SK-N-SH treated with all-trans-retinoic acid at 6 μM for 48 hours (cell line): ENCODE measurements at regions not wholly inside any gene's neighbourhood (a gene's known extent, or its start where the extent isn't known, plus 50 kb on each side); places are given as distances from the start of the nearest gene placed in this dataset.

Source experiments
- ARNTL ChIP-seq: fragments of 450-650 bp; formaldehyde crosslinking; IDR thresholded peaks from 2 replicates; pipeline ENCODE4 v1.5.0; 2020; ENCODE audit warnings: low read depth, mild to moderate bottlenecking, moderate library complexity, borderline replicate concordance
- CSDC2 ChIP-seq: fragments of 250-450 bp; sonication (Bioruptor Pico); IDR thresholded peaks from 2 replicates; pipeline ENCODE4 v1.5.0; 2020; ENCODE audit warnings: mild to moderate bottlenecking, moderate library complexity
- ESRRG ChIP-seq: fragments of 250-450 bp; sonication (Bioruptor Pico); IDR thresholded peaks from 2 replicates; pipeline ENCODE4 v1.6.1; 2021; ENCODE audit warnings: mild to moderate bottlenecking
- GLIS3 ChIP-seq: fragments of 250-450 bp; sonication (Bioruptor Pico); IDR thresholded peaks from 2 replicates; pipeline ENCODE4 v1.5.0; 2020; ENCODE audit warnings: mild to moderate bottlenecking, moderate library complexity
- ISL1 ChIP-seq: fragments of 250-450 bp; sonication (Bioruptor Pico); IDR thresholded peaks from 2 replicates; pipeline ENCODE4 v2.1.2; 2022; ENCODE audit warnings: mild to moderate bottlenecking, moderate library complexity
- POU6F1 ChIP-seq: fragments of 250-450 bp; sonication (Bioruptor Pico); IDR thresholded peaks from 2 replicates; pipeline ENCODE4 v1.8.0; 2021; ENCODE audit warnings: low read depth, mild to moderate bottlenecking, moderate library complexity, borderline replicate concordance
- PPARA ChIP-seq: fragments of 250-450 bp; sonication (Bioruptor Pico); IDR thresholded peaks from 2 replicates; pipeline ENCODE4 v1.5.0; 2020; ENCODE audit warnings: mild to moderate bottlenecking, borderline replicate concordance
- RARB ChIP-seq: fragments of 250-450 bp; sonication (Bioruptor Pico); IDR thresholded peaks from 2 replicates; pipeline ENCODE4 v1.8.0; 2021; ENCODE audit warnings: mild to moderate bottlenecking, moderate library complexity
- SNAI2 ChIP-seq: fragments of 250-450 bp; sonication (Bioruptor Pico); IDR thresholded peaks from 2 replicates; pipeline ENCODE4 v1.5.0; 2020; ENCODE audit warnings: mild to moderate bottlenecking, moderate library complexity
- TSHZ2 ChIP-seq: fragments of 250-450 bp; sonication (Bioruptor Pico); IDR thresholded peaks from 2 replicates; pipeline ENCODE4 v1.5.0; 2020; ENCODE audit warnings: mild to moderate bottlenecking, moderate library complexity
- ZC3H10 ChIP-seq: fragments of 250-450 bp; sonication (Bioruptor Pico); IDR thresholded peaks from 2 replicates; pipeline ENCODE4 v1.5.1; 2021; ENCODE audit warnings: mild to moderate bottlenecking, moderate library complexity
- ZFP3 ChIP-seq: fragments of 250-450 bp; sonication (Bioruptor Pico); IDR thresholded peaks from 2 replicates; pipeline ENCODE4 v1.5.0; 2020; ENCODE audit warnings: mild to moderate bottlenecking, moderate library complexity
- TF ChIP-seq, protein P1 (sequence below): fragments of 250-450 bp; sonication (Bioruptor Pico); IDR thresholded peaks from 2 replicates; pipeline ENCODE4 v1.8.0; 2020; ENCODE audit warnings: mild to moderate bottlenecking, moderate library complexity, borderline replicate concordance
- TF ChIP-seq, protein P2 (sequence below): fragments of 250-450 bp; sonication (Bioruptor Pico); IDR thresholded peaks from 2 replicates; pipeline ENCODE4 v1.5.1; 2021; ENCODE audit warnings: mild to moderate bottlenecking, moderate library complexity

DNA sequence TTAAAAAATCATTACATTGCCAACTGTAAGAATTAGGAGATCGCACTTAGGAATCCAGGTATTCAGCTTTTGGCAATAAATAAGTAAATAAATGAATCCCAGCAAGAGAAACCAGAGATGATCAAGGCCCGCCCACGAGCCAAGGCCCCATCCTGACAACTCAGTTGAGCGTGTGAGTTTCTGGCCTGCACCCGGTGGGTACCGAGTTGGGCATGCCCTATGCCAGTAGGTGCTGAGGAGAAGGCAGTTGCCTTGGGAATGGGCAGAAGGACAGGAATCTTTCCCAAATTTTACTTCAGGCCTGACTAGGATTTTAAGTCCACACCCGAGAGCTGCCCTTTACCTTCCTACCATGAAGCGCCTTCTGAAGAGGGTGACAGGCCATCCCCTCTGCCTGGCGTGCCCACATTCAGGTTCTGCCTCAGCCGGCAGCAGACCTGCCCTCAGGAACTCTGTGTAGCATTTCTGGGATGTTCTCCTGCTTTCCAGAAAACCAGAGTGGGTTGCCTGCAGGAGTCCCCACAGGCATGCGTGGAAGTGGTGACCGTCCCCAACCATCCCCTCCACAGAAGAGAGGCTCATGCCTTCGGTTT lies 99.3 kb upstream of the ALDH1A3 start:
- no peak for TF ChIP-seq SNAI2 (CRISPR knock-in tag)
- TF ChIP-seq, protein P1, sequence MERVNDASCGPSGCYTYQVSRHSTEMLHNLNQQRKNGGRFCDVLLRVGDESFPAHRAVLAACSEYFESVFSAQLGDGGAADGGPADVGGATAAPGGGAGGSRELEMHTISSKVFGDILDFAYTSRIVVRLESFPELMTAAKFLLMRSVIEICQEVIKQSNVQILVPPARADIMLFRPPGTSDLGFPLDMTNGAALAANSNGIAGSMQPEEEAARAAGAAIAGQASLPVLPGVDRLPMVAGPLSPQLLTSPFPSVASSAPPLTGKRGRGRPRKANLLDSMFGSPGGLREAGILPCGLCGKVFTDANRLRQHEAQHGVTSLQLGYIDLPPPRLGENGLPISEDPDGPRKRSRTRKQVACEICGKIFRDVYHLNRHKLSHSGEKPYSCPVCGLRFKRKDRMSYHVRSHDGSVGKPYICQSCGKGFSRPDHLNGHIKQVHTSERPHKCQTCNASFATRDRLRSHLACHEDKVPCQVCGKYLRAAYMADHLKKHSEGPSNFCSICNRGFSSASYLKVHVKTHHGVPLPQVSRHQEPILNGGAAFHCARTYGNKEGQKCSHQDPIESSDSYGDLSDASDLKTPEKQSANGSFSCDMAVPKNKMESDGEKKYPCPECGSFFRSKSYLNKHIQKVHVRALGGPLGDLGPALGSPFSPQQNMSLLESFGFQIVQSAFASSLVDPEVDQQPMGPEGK (CRISPR knock-in tag), result no peak
- TF ChIP-seq TSHZ2 (CRISPR knock-in tag), result no peak
- TF ChIP-seq ISL1 (CRISPR knock-in tag), result no peak
- no peak for TF ChIP-seq ESRRG (CRISPR knock-in tag)
- TF ChIP-seq CSDC2 (CRISPR knock-in tag), result no peak
- no peak for TF ChIP-seq ZFP3 (CRISPR knock-in tag)
- no peak for TF ChIP-seq GLIS3 (CRISPR knock-in tag)
- no peak for TF ChIP-seq POU6F1
- TF ChIP-seq ZC3H10 (CRISPR knock-in tag), result no peak
- TF ChIP-seq ARNTL (CRISPR knock-in tag), result no peak
- no peak for TF ChIP-seq RARB (CRISPR knock-in tag)
- no peak for TF ChIP-seq PPARA
- TF ChIP-seq, protein P2, sequence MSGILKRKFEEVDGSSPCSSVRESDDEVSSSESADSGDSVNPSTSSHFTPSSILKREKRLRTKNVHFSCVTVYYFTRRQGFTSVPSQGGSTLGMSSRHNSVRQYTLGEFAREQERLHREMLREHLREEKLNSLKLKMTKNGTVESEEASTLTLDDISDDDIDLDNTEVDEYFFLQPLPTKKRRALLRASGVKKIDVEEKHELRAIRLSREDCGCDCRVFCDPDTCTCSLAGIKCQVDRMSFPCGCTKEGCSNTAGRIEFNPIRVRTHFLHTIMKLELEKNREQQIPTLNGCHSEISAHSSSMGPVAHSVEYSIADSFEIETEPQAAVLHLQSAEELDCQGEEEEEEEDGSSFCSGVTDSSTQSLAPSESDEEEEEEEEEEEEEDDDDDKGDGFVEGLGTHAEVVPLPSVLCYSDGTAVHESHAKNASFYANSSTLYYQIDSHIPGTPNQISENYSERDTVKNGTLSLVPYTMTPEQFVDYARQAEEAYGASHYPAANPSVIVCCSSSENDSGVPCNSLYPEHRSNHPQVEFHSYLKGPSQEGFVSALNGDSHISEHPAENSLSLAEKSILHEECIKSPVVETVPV (CRISPR knock-in tag), result no peak
